ENCODE measurements at regions not wholly inside any gene's neighbourhood (a gene's known extent, or its start where the extent isn't known, plus 50 kb on each side); places are given as distances from the start of the nearest gene placed in this dataset.
A peak's percentile ranks its signal among the peaks of the same experiment; 100 is the strongest.
"Not testable (repeated sequence)": the region's sequence is repeated elsewhere in the genome, so short reads cannot be mapped to it uniquely, and the experiment has no call there.

GRCh38 chr7:115211171-115211570 lies 289.3 kb downstream of the MDFIC start:
- DNase-seq (ENCODE audit: low read depth): no peak

GRCh38 chr7:115210552-115210951 lies 288.7 kb downstream of the MDFIC start:
- DNase-seq (ENCODE audit: low read depth): no peak

- no peak for DNase-seq (ENCODE audit: low read depth)
These were observed 287.0 kb downstream of the MDFIC start for GRCh38 chr7:115208710-115209560.

- not testable (repeated sequence) for DNase-seq (ENCODE audit: low read depth)
These were observed 284.5 kb downstream of the MDFIC start for GRCh38 chr7:115206374-115206773.

GRCh38 chr7:115198143-115198542 lies 276.2 kb downstream of the MDFIC start:
- DNase-seq (ENCODE audit: low read depth): peak; percentile 1

GRCh38 chr7:115195208-115195607 lies 273.3 kb downstream of the MDFIC start:
- DNase-seq (ENCODE audit: low read depth): no peak

GRCh38 chr7:115191526-115191925 lies 269.6 kb downstream of the MDFIC start:
- no peak for DNase-seq (ENCODE audit: low read depth)

- DNase-seq (ENCODE audit: low read depth): no peak
These were observed 261.6 kb downstream of the MDFIC start for GRCh38 chr7:115183431-115184057.

- DNase-seq (ENCODE audit: low read depth): no peak
These were observed 256.9 kb downstream of the MDFIC start for GRCh38 chr7:115178835-115179234.

GRCh38 chr7:115177823-115178222 lies 255.9 kb downstream of the MDFIC start:
- no peak for DNase-seq (ENCODE audit: low read depth)

- DNase-seq (ENCODE audit: low read depth): no peak
These were observed 255.2 kb downstream of the MDFIC start for GRCh38 chr7:115177103-115177502.

- DNase-seq (ENCODE audit: low read depth): not testable (repeated sequence)
These were observed 250.5 kb downstream of the MDFIC start for GRCh38 chr7:115172397-115172796.

GRCh38 chr7:115153769-115154477 lies 232.0 kb downstream of the MDFIC start:
- no peak for DNase-seq (ENCODE audit: low read depth)

- no peak for DNase-seq (ENCODE audit: low read depth)
These were observed 231.3 kb downstream of the MDFIC start for GRCh38 chr7:115153176-115153575.

GRCh38 chr7:115146148-115146547 lies 224.3 kb downstream of the MDFIC start:
- DNase-seq (ENCODE audit: low read depth): no peak

- no peak for DNase-seq (ENCODE audit: low read depth)
These were observed 223.6 kb downstream of the MDFIC start for GRCh38 chr7:115145512-115145911.

GRCh38 chr7:115137816-115138215 lies 215.9 kb downstream of the MDFIC start:
- DNase-seq (ENCODE audit: low read depth): no peak

- DNase-seq (ENCODE audit: low read depth): no peak
These were observed 215.0 kb downstream of the MDFIC start for GRCh38 chr7:115136796-115137443.

GRCh38 chr7:115135769-115136410 lies 214.0 kb downstream of the MDFIC start:
- no peak for DNase-seq (ENCODE audit: low read depth)

GRCh38 chr7:115135146-115135545 lies 213.3 kb downstream of the MDFIC start:
- DNase-seq (ENCODE audit: low read depth): no peak

- DNase-seq (ENCODE audit: low read depth): no peak
These were observed 211.4 kb downstream of the MDFIC start for GRCh38 chr7:115133248-115133647.

GRCh38 chr7:115132096-115132495 lies 210.2 kb downstream of the MDFIC start:
- no peak for DNase-seq (ENCODE audit: low read depth)

All from HS-27A (cell line).